Glomerular visceral epithelial cell (primary cell): ENCODE measurements at regions not wholly inside any gene's neighbourhood (a gene's known extent, or its start where the extent isn't known, plus 50 kb on each side); places are given as distances from the start of the nearest gene placed in this dataset.
"Not testable (repeated sequence)": the region's sequence is repeated elsewhere in the genome, so short reads cannot be mapped to it uniquely, and the experiment has no call there.

Source experiments
- DNase-seq: peaks from one replicate; pipeline ENCODE4 v3.0.0-alpha.2; 2016; ENCODE audit errors: extremely low spot score

GRCh38 chr11:97745515-97746050 lies 1275.2 kb upstream of the CNTN5 start:
- no peak for DNase-seq

DNA sequence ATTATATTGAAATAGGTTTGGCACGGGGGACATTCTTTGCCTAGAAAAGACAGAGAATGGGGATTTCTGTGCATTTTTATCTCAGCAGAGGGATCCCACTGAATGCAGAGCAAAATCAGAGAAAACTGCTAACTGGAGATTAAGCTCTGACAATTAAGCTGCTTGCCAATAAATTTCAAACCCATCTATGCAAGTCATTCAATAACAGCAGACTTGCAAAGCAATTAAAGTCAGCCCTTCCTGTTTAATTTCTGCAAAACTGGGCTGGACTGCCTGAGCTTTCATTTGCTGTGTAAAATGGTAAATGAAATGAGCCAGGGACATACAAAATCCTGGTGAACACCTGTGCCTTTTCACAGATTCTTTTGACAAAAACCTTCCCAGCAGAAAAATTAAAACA lies 1273.9 kb upstream of the CNTN5 start:
- no peak for DNase-seq

DNA sequence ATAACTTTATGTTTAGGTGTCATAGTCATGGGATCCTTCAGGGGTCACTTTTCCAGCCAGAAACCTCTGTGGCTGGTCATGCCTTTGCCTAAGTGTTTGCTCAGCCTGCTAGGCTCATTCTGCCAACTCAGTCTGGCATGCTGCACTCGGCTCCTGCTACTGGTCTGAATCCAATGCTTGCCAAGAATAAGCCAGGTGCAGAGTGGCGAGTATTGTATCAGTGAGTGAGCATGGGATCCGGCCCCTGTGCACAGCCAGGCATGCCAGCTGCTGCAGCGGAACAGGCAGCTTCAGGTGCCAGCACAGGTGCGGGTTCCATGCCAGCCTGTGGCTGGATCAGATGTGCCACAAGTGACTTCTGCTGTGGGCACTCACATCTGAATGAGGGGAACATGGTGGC lies 1269.3 kb upstream of the CNTN5 start:
- no peak for DNase-seq

- no peak for DNase-seq
These were observed 1268.8 kb upstream of the CNTN5 start for GRCh38 chr11:97751952-97752351.

GRCh38 chr11:97754976-97755375 lies 1265.8 kb upstream of the CNTN5 start:
- DNase-seq, result no peak

DNA sequence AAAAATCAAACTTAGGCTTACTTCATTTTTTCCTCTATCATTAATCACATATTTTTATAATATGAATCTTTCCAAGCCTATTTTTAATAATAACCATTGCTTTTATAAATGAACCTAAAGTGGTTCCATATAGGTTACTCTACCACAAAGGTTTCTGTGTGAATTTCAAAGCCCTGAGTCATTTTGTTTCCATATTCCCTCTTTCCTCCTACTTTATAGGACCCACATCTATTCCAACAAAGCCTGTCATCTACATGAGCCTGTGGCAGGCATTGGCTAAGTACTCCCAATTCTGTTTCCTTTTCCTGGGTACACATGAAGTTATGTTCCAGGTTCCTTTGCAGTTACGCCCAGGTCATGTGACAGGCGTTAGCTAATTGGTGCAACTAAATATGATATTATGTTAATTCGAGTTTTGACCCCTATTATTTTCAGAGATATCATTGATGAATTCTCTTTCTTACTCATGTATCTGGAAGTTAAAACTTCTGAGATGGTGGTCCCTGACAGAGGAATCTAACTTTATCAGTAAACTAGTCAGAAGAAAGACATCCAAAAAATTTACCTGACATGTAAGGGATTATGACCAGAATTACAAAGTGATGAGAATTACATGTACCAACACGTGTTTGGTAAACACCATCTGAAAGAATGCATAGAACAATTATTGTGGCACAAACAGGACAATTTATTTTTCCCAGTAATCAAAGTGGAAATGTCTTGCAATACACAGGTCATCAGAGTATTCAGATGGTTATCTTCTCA lies 1264.0 kb upstream of the CNTN5 start:
- no peak for DNase-seq

DNA sequence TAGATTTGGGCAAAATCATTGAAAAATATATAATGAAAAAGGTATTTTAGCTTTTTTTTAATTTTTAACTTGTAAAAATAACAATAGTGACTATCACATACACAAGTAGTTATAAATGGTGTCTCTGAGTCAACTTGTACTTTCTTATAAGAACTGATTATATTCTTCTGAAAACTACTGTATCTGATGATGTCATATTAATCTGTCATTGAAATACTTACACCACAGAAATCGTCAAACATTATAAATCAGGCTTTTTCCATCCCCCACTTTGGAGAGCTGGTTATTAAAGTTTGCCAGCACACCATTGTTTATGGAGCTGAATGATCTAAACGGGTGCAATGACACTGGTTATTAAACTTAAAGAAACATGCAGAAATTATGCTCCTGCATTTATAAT lies 1259.6 kb upstream of the CNTN5 start:
- no peak for DNase-seq

DNA sequence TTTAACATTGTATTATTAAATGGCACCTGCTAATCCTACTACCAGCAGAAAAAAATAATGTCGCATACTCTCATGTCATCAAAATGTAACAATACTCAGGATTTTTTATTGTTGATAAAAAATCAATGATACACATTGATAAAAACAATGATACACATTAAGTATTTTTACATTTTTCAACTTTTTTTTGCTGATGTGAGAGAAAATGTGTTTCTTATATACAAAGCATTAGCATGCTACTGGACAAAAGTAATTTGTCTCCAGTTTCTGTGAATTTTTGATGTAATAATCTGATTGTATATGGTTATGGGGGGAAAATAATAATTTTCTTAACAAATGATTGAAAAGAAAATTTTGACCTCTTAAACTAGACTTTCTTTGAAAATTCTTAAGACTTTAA lies 1256.6 kb upstream of the CNTN5 start:
- no peak for DNase-seq

DNA sequence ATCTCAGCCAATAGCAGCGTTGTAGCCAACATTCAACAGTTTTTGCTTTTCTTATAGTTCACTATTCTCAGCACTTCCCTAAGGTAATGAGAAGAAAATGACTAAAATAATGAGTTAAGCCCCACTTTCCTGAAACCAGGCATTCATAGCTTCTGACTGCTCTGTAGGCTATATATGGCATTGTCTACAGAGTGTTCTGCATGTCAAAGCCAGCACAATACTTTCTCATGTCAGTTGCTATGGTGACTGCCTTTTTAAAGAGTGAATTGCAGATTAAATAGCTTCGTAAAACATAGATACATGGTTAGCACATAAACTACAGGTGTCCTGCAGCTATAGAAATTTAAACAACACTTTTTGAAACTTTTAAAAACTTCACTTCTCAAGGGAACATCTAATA lies 1256.1 kb upstream of the CNTN5 start:
- no peak for DNase-seq

DNA sequence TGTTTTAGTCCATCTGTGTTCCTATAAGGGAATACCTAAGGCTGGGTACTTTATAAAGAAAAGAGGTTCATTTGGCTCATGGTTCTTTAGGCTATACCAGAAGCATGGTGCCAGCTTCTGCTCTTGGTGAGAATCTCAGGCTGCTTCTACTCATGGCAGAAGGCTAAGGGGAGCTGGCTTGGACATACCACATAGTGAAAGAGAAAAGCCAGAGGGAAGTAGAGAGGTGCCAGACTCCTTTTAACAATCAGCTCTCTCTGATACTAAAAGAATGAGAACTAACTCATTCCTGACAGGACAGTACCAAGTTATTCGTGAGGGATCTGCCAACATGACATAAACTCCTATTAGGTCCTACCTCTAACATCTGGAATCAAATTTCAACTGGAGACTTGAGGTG lies 1250.2 kb upstream of the CNTN5 start:
- no peak for DNase-seq

DNA sequence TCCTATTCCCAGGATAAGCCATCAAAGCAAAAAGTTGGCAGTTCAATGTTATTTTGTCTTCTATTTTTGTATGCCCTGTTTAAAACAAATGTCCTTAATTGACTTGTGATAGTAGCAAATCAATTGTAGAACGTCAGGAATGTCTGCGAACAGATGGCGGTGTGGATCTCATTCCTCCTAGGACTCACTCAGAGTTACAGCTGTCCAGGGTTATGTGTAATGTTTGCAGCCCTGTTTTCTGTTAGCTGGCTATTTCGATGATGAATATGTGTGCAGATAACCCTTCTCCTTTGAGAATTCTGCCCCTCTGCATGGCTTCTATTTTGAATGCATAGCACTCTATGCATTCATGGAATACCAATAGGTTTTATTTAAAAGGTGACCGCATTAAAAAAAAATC lies 1248.0 kb upstream of the CNTN5 start:
- no peak for DNase-seq

DNA sequence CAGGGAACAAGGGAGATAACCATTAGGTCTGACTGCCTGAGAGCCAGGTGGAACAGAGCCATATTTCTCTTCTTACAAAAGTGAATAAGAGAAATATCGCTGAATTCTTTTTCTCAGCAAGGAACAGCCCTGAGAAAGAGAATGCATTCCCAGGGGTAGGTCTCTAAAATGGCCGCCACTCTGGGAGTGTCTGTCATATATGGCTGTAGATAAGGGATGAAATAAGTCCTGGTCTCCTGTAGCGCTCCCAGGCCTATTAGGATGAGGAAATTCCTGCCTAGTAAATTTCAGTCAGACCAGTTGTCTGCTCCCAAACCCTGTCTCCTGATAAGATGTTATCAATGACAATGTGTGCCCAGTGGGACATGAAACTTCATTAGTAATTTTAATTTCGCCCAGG lies 1236.4 kb upstream of the CNTN5 start:
- DNase-seq, result not testable (repeated sequence)

DNA sequence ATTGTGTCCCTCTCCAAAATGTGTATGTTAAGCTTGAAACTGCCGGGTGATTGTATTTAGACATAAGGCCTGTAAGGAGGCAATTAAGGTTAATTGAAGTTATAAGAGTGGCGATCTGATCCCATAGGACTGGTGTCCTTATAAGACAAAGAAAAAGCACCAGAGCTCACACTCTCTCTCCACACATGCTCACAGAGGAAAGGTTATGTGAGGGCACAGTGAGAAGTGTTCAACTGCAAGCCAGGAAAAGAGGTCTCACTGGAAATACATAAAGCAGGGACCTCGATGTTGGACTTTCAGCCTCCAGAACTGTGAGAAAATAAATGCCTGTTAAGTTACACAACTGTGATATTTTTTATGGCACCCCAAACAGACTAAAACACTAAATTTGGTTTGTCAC lies 1233.8 kb upstream of the CNTN5 start:
- no peak for DNase-seq

- no peak for DNase-seq
These were observed 1225.9 kb upstream of the CNTN5 start for GRCh38 chr11:97794876-97795275.

DNA sequence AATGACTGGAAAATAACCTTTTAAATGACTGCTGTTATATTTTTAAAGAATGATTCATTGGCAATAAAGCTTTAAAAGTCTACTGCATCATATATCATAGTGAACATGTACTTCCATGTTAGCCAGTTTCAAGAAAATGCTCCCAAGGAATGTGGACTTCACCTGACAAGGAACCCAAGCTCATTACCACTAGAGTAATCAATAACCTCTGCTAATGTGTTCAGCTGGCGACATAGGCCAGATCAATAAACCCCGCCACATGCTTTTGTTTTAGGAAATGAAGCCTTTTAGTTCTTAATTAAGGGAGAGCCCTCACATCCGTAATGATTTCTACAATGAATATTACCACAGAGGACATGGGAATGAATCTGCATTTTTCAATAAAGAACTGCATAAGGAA lies 1219.9 kb upstream of the CNTN5 start:
- no peak for DNase-seq

DNA sequence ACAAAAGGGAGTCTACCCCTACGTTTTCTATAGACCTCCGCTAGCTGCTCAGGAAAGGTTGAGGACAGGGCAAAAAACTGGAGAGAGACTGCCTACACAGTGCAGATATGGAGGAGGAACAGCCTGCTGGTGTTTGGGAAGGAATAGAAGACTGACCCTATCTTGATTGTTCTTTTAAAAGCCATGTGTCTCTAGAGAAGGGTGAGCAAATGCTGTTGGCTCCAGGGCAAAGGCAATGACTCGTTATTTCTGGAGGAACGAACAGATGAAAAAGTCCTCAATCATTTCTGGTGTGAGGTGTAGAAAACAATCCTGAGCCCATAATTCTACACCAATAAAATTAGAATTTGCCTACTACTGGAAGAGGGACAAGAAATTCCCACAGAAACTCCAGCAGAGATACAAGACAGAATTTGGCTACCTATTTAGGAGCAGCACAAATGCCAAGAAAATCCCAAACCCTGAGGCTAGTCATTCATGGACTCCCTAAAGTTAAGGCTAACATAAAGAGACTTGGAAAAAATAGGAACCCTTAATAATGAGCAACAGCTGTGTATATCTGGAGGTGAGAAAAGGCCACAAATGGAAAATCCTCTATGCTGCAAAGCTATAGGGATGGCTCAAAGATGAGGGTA lies 1206.3 kb upstream of the CNTN5 start:
- no peak for DNase-seq

DNA sequence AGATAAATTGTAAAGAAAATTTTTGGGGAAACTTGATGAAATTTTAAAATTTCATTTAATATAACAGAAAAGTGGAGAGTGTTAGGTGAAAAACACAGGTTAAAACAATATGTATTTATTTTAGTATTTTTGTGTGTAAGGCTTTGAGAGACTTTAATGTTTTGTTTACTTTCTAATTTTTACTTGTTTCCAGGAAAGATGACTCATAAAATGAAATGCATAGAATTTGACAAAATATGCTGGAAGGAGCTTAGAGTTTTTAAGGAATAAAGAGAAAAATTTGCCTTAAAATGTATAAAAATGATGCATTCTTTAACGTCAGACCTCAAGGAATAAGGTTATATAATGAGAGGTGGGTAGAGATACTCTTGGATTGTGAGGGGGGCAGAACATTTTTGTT lies 1205.1 kb upstream of the CNTN5 start:
- DNase-seq, result no peak

GRCh38 chr11:97832451-97832850 lies 1188.3 kb upstream of the CNTN5 start:
- no peak for DNase-seq

GRCh38 chr11:97833412-97833811 lies 1187.3 kb upstream of the CNTN5 start:
- no peak for DNase-seq

DNA sequence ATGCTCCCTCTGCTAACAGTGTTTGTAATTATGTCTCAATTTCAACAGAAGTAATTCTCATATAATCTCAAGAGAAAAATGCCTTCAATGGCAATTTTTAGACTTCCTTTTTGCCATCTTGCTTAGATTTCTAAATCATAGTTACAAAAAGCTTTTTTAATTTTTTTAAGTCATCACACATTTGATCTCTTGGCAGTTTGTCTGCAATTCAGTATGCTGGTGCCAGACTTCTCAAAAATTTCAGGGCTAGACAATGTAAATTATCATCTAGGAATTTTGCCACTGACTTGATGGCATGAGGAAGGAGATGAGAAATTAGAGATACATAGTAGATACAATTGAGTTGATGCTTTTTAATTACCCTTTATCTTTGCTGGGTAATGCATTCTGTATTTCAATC lies 1176.7 kb upstream of the CNTN5 start:
- DNase-seq, result no peak

DNA sequence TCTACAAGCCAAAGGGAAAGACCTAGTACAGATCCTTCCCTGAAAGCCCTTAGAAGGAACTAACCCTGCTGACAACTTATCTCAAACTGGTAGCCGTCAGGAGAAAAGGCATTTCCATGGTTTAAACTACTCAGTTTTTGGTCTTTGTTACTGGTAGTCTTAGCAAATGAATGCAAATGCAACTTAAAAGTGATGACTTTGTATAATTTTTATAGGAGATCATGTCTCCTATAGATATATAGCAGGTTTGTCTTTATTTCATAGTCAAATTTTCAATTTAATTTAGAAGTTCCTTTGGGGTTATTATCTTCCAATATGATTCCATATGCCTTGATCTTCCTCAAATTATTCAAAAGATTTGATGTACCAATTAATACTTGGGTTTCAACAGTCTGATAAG lies 1173.0 kb upstream of the CNTN5 start:
- DNase-seq, result no peak

DNA sequence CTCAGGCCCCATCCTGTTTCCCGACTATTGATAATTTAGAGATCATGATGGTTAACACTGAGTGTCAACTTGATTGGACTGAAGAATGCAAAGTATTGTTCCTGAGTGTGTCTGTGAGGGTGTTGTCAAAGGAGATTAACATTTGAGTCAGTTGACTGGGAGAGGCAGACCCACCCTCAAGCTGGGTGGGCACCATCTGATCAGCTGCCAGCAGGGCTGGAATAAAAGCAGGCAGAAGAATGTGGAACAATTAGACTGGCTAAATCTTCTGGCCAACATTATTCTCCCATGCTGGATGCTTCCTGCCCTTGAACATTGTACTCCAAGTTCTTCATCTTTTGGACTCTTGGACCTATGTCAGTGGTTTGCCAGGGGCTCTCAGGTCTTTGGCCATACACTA lies 1170.0 kb upstream of the CNTN5 start:
- DNase-seq, result no peak

- no peak for DNase-seq
These were observed 1166.4 kb upstream of the CNTN5 start for GRCh38 chr11:97854357-97854756.

DNA sequence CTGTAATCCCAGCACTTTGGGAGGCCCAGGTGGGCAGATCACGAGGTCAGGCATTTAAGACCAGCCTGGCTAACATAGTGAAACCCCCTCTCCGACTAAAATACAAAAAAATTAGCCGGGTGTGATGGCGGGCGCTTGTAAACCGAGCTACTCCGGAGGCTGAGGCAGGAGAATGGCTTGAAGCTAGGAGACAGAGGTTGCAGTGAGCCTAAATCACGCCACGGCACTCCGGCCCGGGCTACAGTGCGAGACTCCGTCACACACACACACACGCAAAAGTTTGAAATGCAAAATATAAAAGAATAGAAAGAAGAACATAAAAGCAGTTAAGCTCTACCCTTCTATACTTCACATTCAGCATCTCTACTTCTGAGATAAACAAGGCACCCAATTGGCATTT lies 1165.9 kb upstream of the CNTN5 start:
- no peak for DNase-seq
